GM18861 (cell line): ENCODE measurements at regions not wholly inside any gene's neighbourhood (a gene's known extent, or its start where the extent isn't known, plus 50 kb on each side); places are given as distances from the start of the nearest gene placed in this dataset.

ENCODE experiments used
- ATAC-seq: cut with Tn5 transposase; IDR thresholded peaks from one replicate; pipeline ENCODE4 v1.9.1; 2021; ENCODE audit not compliant: unreplicated experiment

GRCh38 chr11:103622296-103622695 is 414.1 kb upstream of the DDI1 start:
- ATAC-seq = no peak

DNA sequence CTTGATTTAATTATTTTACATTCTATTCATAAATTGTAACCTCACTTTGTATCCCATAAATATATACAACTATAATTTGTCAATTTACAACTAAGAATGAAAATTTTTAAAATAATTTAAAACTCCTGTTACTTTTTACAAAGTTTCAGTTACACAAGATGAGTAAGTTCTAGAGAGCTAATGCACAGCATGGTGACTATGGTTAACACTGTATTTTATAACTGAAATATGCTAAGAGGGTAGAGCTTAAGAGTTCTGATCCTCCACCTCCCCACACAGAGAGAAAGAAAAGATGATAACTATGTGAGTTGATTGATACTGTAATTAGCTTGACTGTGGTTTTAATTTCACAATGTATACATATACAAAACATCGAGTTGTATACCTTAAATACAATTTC is 412.5 kb upstream of the DDI1 start:
- ATAC-seq = no peak

- ATAC-seq = no peak
These were observed 411.5 kb upstream of the DDI1 start for GRCh38 chr11:103624708-103625623.

DNA sequence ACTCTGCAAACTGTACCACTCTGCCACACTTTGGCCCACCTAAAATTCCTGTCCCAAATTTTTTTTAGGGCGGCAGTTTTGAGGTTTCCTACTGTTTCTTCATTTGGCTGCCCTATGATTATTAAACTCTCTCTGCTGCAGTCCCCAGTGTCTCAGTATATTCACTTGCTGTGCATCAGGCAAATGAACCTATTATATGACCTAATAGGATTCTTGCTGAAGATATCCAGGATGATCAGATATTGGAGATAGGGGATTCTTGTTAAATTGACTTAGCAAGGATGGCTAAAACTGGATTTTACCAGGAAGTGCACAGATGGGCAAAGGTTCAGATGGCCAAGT is 410.8 kb upstream of the DDI1 start:
- no peak for ATAC-seq

DNA sequence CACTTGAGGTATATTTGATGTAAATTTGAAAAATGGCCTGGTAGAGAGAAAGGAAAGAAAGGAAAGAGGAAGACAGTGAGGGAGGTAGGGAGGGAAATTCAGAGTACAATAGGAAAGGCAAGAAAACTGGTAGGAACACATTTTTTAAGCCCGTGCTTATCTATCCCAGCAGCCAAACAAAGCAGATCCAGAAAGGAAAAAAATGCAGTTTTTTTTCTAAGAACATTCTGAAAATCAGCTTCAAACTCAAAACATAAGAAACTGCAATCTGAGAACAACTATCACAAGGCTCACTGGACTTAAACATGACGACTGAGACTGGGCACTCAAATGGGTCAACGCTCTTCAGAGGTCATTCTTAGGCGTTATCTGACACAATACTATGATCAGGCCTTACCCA is 408.3 kb upstream of the DDI1 start:
- no peak for ATAC-seq

DNA sequence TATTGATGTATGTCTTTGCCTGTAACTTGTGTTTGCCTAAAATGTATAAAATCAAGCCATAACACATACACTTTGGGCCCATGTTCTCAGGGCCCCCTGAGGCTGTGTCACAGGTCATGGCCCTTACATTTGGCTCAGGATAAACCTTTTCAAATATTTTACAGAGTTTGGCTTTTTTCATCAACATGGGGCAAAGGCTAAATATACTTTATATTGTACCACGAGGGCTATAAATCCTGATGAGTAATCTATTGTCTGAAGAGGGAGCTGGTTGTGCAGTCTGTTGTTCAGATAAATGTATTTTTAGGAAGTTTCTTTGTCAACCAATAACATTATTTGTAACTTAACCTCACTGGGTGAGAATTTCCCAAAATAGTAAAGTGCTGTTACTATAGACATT is 404.6 kb upstream of the DDI1 start:
- ATAC-seq = no peak

DNA sequence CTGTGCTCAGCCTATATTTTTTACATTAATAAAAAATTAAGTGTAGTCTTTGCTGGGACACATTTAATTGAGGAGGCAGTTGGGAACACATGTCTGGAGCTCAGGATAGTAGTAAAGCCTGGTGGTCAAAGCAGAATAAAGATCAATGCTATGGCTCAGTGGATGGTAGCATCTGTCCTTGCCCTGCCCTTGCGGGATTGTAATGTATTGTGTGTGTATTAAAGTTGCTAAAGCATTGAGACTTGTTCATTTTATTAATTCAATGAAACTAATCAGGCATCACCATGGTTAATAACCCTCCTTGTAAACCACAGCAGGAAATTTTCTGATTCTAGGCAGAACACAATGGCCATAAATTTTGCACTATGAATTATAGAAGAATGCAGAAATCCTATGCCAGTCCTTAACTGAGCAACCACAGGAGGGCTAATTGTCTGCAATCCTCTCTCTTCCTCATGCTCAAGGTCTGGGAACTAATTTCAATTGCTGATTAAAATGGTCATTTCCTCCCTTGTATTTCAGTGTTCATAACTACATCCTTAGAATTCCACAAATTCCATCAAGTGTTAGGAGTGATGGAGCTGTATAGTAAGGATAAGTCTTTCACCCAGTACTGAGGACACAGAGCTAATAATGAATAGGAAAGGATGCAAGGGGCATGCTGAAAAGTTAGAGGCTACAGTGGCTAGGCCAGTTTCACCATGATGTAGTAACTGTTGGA is 403.2 kb upstream of the DDI1 start:
- ATAC-seq = no peak

DNA sequence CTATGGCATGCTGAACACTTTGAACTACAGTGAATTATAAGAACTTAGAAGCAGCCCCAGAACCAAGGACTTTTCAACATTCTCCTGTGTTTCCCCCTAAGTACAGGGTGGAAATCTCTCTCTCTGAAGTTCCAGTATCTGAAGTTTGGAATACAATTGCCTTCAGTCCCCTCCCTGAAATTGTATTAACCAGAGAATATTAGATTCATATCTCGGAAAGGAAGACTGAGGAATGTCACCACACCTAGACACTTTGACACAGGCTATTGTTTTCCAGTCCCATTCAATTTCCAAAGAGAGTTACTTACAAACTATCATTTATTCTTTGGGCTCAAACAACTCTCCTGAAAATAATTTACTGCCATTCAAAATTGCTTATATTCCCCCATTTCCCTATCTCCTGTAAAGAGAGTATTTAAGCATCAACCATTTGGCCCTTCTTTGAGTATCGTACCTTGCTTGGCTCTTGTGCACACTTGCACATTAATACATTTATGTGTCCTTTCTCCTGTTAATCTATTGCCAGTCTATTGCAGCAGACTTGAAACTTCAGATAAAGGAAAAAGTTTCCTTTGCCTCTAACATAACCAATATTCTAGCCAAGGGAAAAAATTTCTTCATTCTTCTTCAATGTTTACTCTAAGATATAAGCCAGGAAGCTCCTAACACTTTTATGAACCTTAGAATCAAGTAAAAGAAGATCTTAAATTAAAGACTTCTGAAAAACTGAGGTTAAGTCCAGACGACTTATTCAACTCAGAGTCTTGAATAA is 402.4 kb upstream of the DDI1 start:
- no peak for ATAC-seq

DNA sequence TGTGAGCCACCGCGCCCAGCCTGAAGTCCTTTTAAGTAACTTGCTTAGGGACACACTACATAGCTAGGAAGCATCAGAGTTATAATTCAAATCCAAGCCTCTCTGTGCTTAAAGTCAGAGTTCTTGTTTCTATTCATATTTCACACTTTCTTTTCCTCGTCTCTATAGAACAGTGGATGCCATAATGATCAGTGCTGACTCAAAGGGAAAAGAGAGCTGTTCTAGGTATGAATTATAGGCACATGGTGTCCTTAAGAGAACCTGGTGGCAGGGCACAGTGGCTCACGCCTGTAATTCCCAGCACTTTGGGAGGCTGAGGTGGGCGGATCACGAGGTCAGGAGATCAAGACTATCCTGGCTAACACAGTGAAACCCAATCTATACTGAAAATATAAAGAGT is 400.2 kb upstream of the DDI1 start:
- no peak for ATAC-seq

GRCh38 chr11:103637295-103637694 is 399.1 kb upstream of the DDI1 start:
- ATAC-seq = no peak

GRCh38 chr11:103637831-103638230 is 398.6 kb upstream of the DDI1 start:
- ATAC-seq = no peak

DNA sequence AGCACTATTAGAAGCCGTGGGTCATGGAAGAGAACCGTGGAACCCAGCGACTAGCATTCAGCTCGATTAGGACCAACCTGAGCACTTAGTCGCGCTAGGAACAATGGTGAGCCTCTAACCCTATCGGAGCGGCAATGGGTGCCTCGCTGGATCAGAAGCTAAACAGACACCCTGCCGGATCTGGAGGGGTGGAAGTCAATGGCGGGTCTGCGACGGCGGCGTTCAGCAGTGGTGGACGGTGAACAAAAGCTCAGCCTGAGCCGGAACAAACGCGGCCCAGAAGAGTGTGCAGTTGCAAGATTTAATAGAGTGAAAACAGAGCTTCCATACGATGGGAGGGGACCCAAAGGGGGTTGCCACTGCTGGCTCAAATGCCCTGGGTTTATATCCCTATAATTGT is 391.8 kb upstream of the DDI1 start:
- ATAC-seq = no peak

GRCh38 chr11:103648054-103648453 is 388.4 kb upstream of the DDI1 start:
- no peak for ATAC-seq

GRCh38 chr11:103648670-103649400 is 387.6 kb upstream of the DDI1 start:
- peak; percentile 42 for ATAC-seq

DNA sequence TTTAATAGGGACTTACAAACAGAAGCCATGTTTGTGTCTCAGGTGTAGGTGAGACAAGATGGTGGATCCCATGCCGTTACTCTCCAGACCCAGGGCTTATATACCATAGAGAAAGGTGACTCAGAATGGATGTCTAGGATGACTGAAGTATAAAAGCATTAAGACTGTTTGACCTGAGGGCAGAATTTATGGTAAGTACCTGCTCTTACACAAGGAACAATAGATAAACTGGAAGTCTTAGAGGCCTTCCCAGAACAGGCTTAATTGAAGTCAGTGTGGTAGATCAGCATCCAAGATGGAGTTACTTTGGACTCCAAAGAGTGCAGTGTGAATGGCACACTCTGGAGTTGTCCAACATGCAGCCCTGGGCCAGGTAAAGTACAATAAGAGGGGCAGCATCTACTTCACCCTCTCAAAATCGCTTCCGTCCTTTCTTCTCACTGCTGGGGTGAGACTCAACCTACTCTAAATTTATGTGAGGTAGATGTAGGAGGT is 387.0 kb upstream of the DDI1 start:
- ATAC-seq = no peak

- no peak for ATAC-seq
These were observed 386.1 kb upstream of the DDI1 start for GRCh38 chr11:103650330-103650729.

DNA sequence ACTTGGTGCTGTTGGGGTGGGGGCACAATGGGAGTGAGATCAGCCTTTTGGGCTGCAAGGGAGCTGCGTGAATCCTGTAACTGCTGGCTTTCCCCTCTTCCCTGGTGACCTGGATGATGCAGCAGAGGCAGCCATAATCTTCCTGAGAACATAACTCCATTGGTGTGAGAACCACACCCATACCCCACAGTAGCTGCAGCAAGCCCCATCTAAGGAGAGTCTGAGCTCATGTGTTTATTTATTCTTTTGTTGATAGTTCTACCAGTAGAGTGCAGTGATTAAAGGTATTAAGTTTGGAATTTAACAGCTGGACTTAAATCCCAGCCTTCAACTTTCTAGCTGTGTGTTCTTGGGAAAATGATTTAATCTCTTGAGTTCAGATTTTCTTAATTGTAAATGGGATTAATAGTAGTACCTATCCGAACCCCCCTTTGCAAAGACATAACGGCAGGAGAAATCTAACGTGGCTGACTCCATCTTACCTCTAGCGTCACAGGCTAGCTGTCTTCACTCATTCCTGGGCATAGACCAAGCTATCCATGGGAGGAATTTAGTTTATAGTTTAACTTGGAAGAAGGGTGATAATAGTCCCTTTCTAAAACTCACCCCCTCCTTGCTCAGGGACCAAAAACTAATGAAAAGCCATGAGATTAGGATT is 385.0 kb upstream of the DDI1 start:
- no peak for ATAC-seq

GRCh38 chr11:103652013-103652412 is 384.4 kb upstream of the DDI1 start:
- ATAC-seq = no peak

- no peak for ATAC-seq
These were observed 380.1 kb upstream of the DDI1 start for GRCh38 chr11:103656382-103656781.

- ATAC-seq = no peak
These were observed 377.2 kb upstream of the DDI1 start for GRCh38 chr11:103659206-103659618.
